ENCODE measurements at regions not wholly inside any gene's neighbourhood (a gene's known extent, or its start where the extent isn't known, plus 50 kb on each side); places are given as distances from the start of the nearest gene placed in this dataset.

DNA sequence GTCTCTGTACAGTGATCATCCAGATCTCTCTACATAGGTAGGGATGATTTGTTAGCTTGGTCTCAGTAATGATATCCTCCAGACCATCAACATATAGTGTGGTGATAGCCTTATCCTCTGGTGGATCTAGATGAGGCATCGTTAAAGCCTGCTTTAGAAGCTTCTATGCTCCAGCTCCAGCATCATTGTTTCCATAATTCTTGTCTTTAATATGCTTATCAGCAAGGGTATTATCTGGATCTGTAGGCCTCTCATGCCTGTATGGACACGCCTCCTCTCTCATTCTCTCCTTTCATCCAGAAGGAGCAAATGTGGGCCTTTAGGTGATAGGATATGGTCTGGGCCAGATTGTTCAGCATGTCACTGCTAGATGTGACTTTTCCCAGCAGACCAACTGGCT lies 234.5 kb upstream of the CHST9 start:
- TF ChIP-seq CTCF (conservative IDR thresholded peaks at IDR 0.05 in 1 of 2, IDR thresholded peaks at IDR 0.05 in 1 of 2; ENCODE audit: extremely low read depth in 1 of 2, insufficient read depth in 1 of 2, low read depth in 1 of 2, low read length in 2 of 2): no peak
- no peak for TF ChIP-seq EZH2 (IDR thresholded peaks at IDR 0.05; ENCODE audit: borderline replicate concordance, low read length)

All from mammary epithelial cell (primary cell).